Upper lobe of left lung (tissue), 4 donors: ENCODE measurements at regions not wholly inside any gene's neighbourhood (a gene's known extent, or its start where the extent isn't known, plus 50 kb on each side); places are given as distances from the start of the nearest gene placed in this dataset.

Experiments
- CTCF ChIP-seq, 6 experiments: fragments of 450-650 bp in 4 of 6; fragments of 200-600 bp in 2 of 6; sonication (generic) in 2 of 6; IDR thresholded peaks; one replicate each; pipeline ENCODE4 v1.5.1; 2016 to 2019; ENCODE audit warnings: antibody characterized with exemption in 6 of 6
- EP300 ChIP-seq, 4 donors: sonication (generic); formaldehyde crosslinking; IDR thresholded peaks; one replicate each; pipeline ENCODE4 v1.5.1; 2017; ENCODE audit warnings: antibody characterized with exemption in 4 of 4, control low read depth in 2 of 4
- POLR2A ChIP-seq, 4 donors: fragments of 450-650 bp; IDR thresholded peaks; one replicate each; pipeline ENCODE4 v1.5.1; 2016 to 2017; ENCODE audit warnings: antibody characterized with exemption in 4 of 4, mild to moderate bottlenecking in 2 of 4
- POLR2AphosphoS5 ChIP-seq, 2 donors: sonication (generic); formaldehyde crosslinking; IDR thresholded peaks; one replicate each; pipeline ENCODE4 v1.5.1; 2017; ENCODE audit warnings: antibody characterized with exemption in 2 of 2

GRCh38 chr3:145471976-145472375, 689.0 kb downstream of the PLOD2 start:
- TF ChIP-seq CTCF (IDR thresholded peaks at IDR 0.05) (no peak), POLR2A (IDR thresholded peaks at IDR 0.05) (no peak), POLR2AphosphoS5 (IDR thresholded peaks at IDR 0.05) (no peak), EP300 (IDR thresholded peaks at IDR 0.05) (no peak)
